HCT116 (cell line): ENCODE measurements at regions not wholly inside any gene's neighbourhood (a gene's known extent, or its start where the extent isn't known, plus 50 kb on each side); places are given as distances from the start of the nearest gene placed in this dataset.
A peak's percentile ranks its signal among the peaks of the same experiment; 100 is the strongest.

Experiments
- ATAC-seq: fragments of 200-7000 bp; cut with Tn5 transposase; 2 replicates; pipeline ENCODE4 v1.9.1; 2020; ENCODE audit warnings: mild to moderate bottlenecking, moderate library complexity
- BruUV-seq: library from RNA; stranded (reverse); fragments of 400-500 nt; replicated peaks from 2 replicates; lab custom pipeline; 2021; lab: Mats Ljungman, UMichigan
- CTCF ChIA-PET: fragments of 300-600 bp; sonication (Branson Sonifier 250); formaldehyde crosslinking; loops from one replicate; lab custom pipeline; 2021; ENCODE audit warnings: antibody characterized with exemption; lab: Charles Lee
- POLR2A ChIA-PET: fragments of 300-600, 350-600 bp; sonication (Branson Sonifier 250); formaldehyde crosslinking; loops from one replicate; lab custom pipeline; 2021; ENCODE audit warnings: antibody characterized with exemption; lab: Charles Lee
- RAD21 ChIA-PET, 2 experiments: fragments of 300-600 bp; sonication (Branson Sonifier 250); formaldehyde crosslinking; loops; one replicate each; lab custom pipeline; 2023; ENCODE audit warnings: low total read pairs in 2 of 2; ENCODE audit not compliant: uncharacterized antibody in 2 of 2, unreplicated experiment in 2 of 2, low non-redundant PET in 1 of 2; lab: Charles Lee
- DNase-seq: peaks from one replicate; pipeline ENCODE4 v3.0.0-alpha.2; 2010; ENCODE audit warnings: low read depth, low spot score
- H2AFZ ChIP-seq: fragments of 200-600 bp; shearing (Covaris generic), sonication (generic); 2 replicates; pipeline ENCODE4 v1.6.1; 2017; ENCODE audit warnings: low read depth, mixed run types, mixed read lengths, antibody characterized with exemption, low read length; ENCODE audit not compliant: poor library complexity, severe bottlenecking
- H3K27ac ChIP-seq: 2 replicates; pipeline ENCODE4 v1.5.1; 2012; ENCODE audit warnings: low read depth, low read length
- H3K27me3 ChIP-seq: fragments of 200-600 bp; sonication (generic); 2 replicates; pipeline ENCODE4 v1.6.1; 2016; ENCODE audit warnings: mixed run types, low read length, mixed read lengths; ENCODE audit not compliant: insufficient read depth
- H3K36me3 ChIP-seq, 2 experiments: fragments of 200-500 bp in 1 of 2; fragments of 200-600 bp in 1 of 2; sonication (Bioruptor generic) in 1 of 2; sonication (generic) in 1 of 2; 2 replicates each; pipeline versions ENCODE4 v1.5.1 to v1.6.1; 2014 to 2016; ENCODE audit warnings: low read length in 2 of 2, inconsistent platforms in 1 of 2, mixed read lengths in 1 of 2, mixed run types in 1 of 2; ENCODE audit not compliant: insufficient read depth in 2 of 2, control insufficient read depth in 1 of 2
- H3K4me1 ChIP-seq, 2 experiments: fragments of 200-600 bp in 1 of 2; sonication (generic) in 1 of 2; 2 replicates each; pipeline versions ENCODE4 v1.5.1 to v1.6.1; 2012 to 2017; ENCODE audit warnings: low read length in 2 of 2, inconsistent platforms in 1 of 2, mild to moderate bottlenecking in 1 of 2, mixed read lengths in 1 of 2, mixed run types in 1 of 2, moderate library complexity in 1 of 2; ENCODE audit not compliant: insufficient read depth in 2 of 2, control insufficient read depth in 1 of 2
- H3K4me2 ChIP-seq: fragments of 200-600 bp; sonication (generic); 2 replicates; pipeline ENCODE4 v1.6.1; 2017; ENCODE audit warnings: mixed run types, low read length, mixed read lengths
- H3K4me3 ChIP-seq, 2 experiments: fragments of 200-600 bp in 1 of 2; sonication (generic) in 1 of 2; replicated peaks in 1 of 2; 2 replicates each; pipeline ENCODE4 v1.5.1; 2011 to 2016; ENCODE audit warnings: low read length in 2 of 2, control low read depth in 1 of 2, low read depth in 1 of 2, mild to moderate bottlenecking in 1 of 2, mixed read lengths in 1 of 2, mixed run types in 1 of 2
- H3K79me2 ChIP-seq: fragments of 200-600 bp; sonication (generic); 2 replicates; pipeline ENCODE4 v1.6.1; 2017; ENCODE audit warnings: mild to moderate bottlenecking, mixed run types, low read length, moderate library complexity, mixed read lengths; ENCODE audit not compliant: insufficient read depth
- H3K9ac ChIP-seq: fragments of 200-600 bp; sonication (generic); 2 replicates; pipeline ENCODE4 v1.6.1; 2016; ENCODE audit warnings: low read length, mixed read lengths
- H3K9me2 ChIP-seq: fragments of 200-600 bp; sonication (generic), shearing (Covaris generic); 2 replicates; pipeline ENCODE4 v1.6.1; 2017; ENCODE audit warnings: mixed run types, mild to moderate bottlenecking, moderate library complexity; ENCODE audit not compliant: insufficient read depth
- H3K9me3 ChIP-seq, 2 experiments: fragments of 200-500 bp in 1 of 2; fragments of 200-600 bp in 1 of 2; sonication (Bioruptor generic) in 1 of 2; sonication (generic) in 1 of 2; 2 replicates each; pipeline ENCODE4 v1.6.1; 2014 to 2017; ENCODE audit warnings: low read length in 2 of 2, mixed read lengths in 2 of 2, inconsistent platforms in 1 of 2, low read depth in 1 of 2, mild to moderate bottlenecking in 1 of 2, mixed run types in 1 of 2, moderate library complexity in 1 of 2; ENCODE audit not compliant: control insufficient read depth in 1 of 2, insufficient read depth in 1 of 2
- H4K20me1 ChIP-seq: fragments of 200-600 bp; sonication (generic), shearing (Covaris generic); 2 replicates; pipeline ENCODE4 v1.6.1; 2017; ENCODE audit warnings: mixed run types, mild to moderate bottlenecking, moderate library complexity; ENCODE audit not compliant: insufficient read depth
- ELF1 ChIP-seq: IDR thresholded peaks from 2 replicates; pipeline ENCODE4 v1.6.1; 2012; ENCODE audit warnings: low read depth, borderline replicate concordance
- EZH2 ChIP-seq: fragments of 200-600 bp; sonication (generic); IDR thresholded peaks from 2 replicates; pipeline ENCODE4 v1.6.1; 2017; ENCODE audit warnings: antibody characterized with exemption, mixed run types
- EZH2phosphoT487 ChIP-seq: fragments of 200-600 bp; IDR thresholded peaks from 2 replicates; pipeline ENCODE4 v1.6.1; 2018; ENCODE audit warnings: antibody characterized with exemption, borderline replicate concordance
- SIN3A ChIP-seq: IDR thresholded peaks from 2 replicates; pipeline ENCODE4 v1.6.1; 2012; ENCODE audit warnings: low read depth
- SP1 ChIP-seq: IDR thresholded peaks from 2 replicates; pipeline ENCODE4 v1.6.1; 2012; ENCODE audit warnings: low read depth
- SRF ChIP-seq: IDR thresholded peaks from 2 replicates; pipeline ENCODE4 v1.6.1; 2012; ENCODE audit warnings: low read depth
- TCF7L2 ChIP-seq: IDR thresholded peaks from 2 replicates; pipeline ENCODE4 v1.7.0; 2011; ENCODE audit warnings: borderline replicate concordance, inconsistent platforms; ENCODE audit not compliant: insufficient read depth, insufficient read length; ENCODE audit errors: extremely low read depth
- YY1 ChIP-seq: IDR thresholded peaks from 2 replicates; pipeline ENCODE4 v1.6.1; 2011; ENCODE audit warnings: low read length, low read depth, moderate library complexity, mild to moderate bottlenecking; ENCODE audit not compliant: insufficient replicate concordance; ENCODE audit errors: extremely low read depth
- intact Hi-C: fragments of 100-400 bp; cut with micrococcal nuclease; formaldehyde crosslinking; loops from 2 replicates; pipeline ENCODE4 v1.10.0; 2022
- TF ChIP-seq, protein P1 (sequence below): IDR thresholded peaks from 2 replicates; pipeline ENCODE4 v1.6.1; 2011; ENCODE audit warnings: mild to moderate bottlenecking, low read length, moderate library complexity; ENCODE audit not compliant: insufficient replicate concordance; ENCODE audit errors: extremely low read depth
- TF ChIP-seq, protein P2 (sequence below): IDR thresholded peaks from 2 replicates; pipeline ENCODE4 v1.6.1; 2012; ENCODE audit warnings: low read depth
- TF ChIP-seq, protein P3 (sequence below): IDR thresholded peaks from 2 replicates; pipeline ENCODE4 v1.6.1; 2012

DNA sequence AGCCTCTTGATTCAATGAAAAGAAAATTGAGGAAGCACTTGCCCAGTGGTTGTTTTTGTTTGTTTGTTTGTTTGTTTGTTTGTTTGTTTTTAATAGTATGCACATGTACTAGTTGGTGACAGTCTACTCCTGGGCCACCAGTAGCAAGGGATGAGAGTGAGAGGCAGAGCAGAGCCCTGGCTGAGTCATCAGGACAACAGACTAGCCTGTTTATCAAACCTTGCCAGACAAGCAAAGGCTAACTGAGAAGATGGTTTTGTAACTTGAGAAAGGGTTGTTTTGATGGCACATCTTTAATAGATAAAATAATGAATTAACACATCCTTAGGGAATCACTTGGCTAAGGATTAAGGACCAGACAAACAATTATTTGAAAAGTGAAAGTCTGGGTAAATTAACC lies 78.1 kb downstream of the INHBA start (continued):
- TF ChIP-seq, protein P1, sequence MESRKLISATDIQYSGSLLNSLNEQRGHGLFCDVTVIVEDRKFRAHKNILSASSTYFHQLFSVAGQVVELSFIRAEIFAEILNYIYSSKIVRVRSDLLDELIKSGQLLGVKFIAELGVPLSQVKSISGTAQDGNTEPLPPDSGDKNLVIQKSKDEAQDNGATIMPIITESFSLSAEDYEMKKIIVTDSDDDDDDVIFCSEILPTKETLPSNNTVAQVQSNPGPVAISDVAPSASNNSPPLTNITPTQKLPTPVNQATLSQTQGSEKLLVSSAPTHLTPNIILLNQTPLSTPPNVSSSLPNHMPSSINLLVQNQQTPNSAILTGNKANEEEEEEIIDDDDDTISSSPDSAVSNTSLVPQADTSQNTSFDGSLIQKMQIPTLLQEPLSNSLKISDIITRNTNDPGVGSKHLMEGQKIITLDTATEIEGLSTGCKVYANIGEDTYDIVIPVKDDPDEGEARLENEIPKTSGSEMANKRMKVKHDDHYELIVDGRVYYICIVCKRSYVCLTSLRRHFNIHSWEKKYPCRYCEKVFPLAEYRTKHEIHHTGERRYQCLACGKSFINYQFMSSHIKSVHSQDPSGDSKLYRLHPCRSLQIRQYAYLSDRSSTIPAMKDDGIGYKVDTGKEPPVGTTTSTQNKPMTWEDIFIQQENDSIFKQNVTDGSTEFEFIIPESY, result no peak
- TF ChIP-seq YY1 (no peak), TCF7L2 (no peak)
- TF ChIP-seq, all 23 proteins: peak for 0

DNA sequence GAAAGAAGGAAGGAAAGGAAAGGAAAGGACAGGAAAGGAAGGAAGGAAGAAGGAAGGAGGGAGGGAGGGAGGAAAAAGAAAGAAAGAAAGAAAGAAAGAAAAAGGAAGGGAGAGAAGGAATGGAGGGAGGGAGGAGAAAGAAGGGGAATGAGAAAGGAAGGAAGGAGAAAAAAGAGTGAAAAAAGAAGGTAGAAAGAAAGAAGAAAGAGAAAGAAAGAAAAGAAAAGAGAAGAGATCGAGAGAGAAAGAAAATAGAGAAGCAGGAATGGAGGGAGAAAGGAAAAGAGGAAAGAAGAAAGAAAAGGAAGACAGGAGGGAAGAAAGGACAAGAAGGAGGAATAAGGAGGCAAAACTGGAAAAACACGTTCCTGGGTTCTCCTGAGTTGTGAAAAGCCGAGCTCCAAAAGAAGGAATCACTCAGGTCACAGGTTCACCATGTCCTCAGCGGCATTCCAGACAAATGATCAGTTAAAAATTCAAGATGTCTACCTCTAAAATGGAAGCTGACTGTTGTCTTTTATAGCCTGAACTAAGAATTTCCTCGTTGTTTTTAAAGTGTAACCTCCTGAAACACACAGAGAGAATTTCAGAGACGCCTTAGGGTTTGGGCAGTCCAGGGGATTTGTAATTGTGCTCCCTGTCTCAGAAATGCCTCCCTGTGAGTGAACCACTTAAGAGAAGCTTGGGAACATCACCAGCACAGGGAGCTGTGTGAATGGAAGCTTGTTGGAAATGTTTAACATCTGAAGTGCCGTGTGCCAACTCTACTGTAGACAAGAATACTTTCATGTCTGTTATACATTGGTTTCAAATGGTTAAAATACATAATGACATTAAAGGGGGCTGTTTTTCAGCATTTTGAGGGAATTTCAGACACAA lies 80.7 kb downstream of the INHBA start:
- H3K9ac ChIP-seq, result no peak overlapping the region
- TF ChIP-seq YY1 (no peak), SRF (no peak), SIN3A (no peak), ELF1 (no peak), EZH2 (no peak), SP1 (no peak), EZH2phosphoT487 (no peak)
- TF ChIP-seq, protein P2, sequence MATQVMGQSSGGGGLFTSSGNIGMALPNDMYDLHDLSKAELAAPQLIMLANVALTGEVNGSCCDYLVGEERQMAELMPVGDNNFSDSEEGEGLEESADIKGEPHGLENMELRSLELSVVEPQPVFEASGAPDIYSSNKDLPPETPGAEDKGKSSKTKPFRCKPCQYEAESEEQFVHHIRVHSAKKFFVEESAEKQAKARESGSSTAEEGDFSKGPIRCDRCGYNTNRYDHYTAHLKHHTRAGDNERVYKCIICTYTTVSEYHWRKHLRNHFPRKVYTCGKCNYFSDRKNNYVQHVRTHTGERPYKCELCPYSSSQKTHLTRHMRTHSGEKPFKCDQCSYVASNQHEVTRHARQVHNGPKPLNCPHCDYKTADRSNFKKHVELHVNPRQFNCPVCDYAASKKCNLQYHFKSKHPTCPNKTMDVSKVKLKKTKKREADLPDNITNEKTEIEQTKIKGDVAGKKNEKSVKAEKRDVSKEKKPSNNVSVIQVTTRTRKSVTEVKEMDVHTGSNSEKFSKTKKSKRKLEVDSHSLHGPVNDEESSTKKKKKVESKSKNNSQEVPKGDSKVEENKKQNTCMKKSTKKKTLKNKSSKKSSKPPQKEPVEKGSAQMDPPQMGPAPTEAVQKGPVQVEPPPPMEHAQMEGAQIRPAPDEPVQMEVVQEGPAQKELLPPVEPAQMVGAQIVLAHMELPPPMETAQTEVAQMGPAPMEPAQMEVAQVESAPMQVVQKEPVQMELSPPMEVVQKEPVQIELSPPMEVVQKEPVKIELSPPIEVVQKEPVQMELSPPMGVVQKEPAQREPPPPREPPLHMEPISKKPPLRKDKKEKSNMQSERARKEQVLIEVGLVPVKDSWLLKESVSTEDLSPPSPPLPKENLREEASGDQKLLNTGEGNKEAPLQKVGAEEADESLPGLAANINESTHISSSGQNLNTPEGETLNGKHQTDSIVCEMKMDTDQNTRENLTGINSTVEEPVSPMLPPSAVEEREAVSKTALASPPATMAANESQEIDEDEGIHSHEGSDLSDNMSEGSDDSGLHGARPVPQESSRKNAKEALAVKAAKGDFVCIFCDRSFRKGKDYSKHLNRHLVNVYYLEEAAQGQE, result no peak
- TF ChIP-seq, protein P3, sequence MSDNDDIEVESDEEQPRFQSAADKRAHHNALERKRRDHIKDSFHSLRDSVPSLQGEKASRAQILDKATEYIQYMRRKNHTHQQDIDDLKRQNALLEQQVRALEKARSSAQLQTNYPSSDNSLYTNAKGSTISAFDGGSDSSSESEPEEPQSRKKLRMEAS, result no peak
- H3K27me3 ChIP-seq, result no peaks in the 10 kb centered on the region
- intact Hi-C loops, result no loop called here
- H3K27ac ChIP-seq, result no peak overlapping the region
- no peak for ATAC-seq
- no peaks in the 10 kb centered on the region for H4K20me1 ChIP-seq
- H3K4me1 ChIP-seq, result no peaks in the 10 kb centered on the region
- H3K4me3 ChIP-seq, result no peak overlapping the region
- H3K36me3 ChIP-seq, result no peaks in the 10 kb centered on the region
- ChIA-PET POLR2A (no interaction called here), RAD21 (no interaction called here), CTCF (no interaction called here)
- H3K79me2 ChIP-seq, result no peaks in the 10 kb centered on the region
- 0 out of 2 replicates have a peak overlapping the region, but pooled peaks have one; percentile 5 for H3K4me2 ChIP-seq
- H3K9me3 ChIP-seq, result no peaks in the 10 kb centered on the region
- DNase-seq, result no peak
- H2AFZ ChIP-seq, result no peak overlapping the region
- no peaks in the 10 kb centered on the region for H3K9me2 ChIP-seq
- no TSS peak for BruUV-seq
